Tibial artery (tissue), 4 donors: ENCODE measurements at regions not wholly inside any gene's neighbourhood (a gene's known extent, or its start where the extent isn't known, plus 50 kb on each side); places are given as distances from the start of the nearest gene placed in this dataset.

ENCODE experiments used
- DNase-seq, 2 donors: peaks; one replicate each; pipeline ENCODE4 v3.0.0-alpha.2; 2019
- H3K27ac ChIP-seq, 2 donors: fragments of 200-600 bp; sonication (generic) in 1 of 2; 1 replicate in 1 of 2; 2 replicates in 1 of 2; pipeline ENCODE4 v1.5.1; 2018 to 2019; ENCODE audit warnings: mild to moderate bottlenecking in 1 of 2
- H3K27me3 ChIP-seq, 2 donors: fragments of 200-600 bp; sonication (generic) in 1 of 2; one replicate each; pipeline versions ENCODE4 v1.5.1 to v1.6.0; 2016 to 2019
- H3K36me3 ChIP-seq, 3 donors: fragments of 200-600 bp; sonication (generic) in 2 of 3; one replicate each; pipeline ENCODE4 v1.5.1; 2016 to 2019; ENCODE audit warnings: mild to moderate bottlenecking in 2 of 3
- H3K4me1 ChIP-seq, 4 donors: fragments of 200-600 bp; sonication (generic) in 2 of 4; 1 replicate in 3 of 4; 2 replicates in 1 of 4; pipeline ENCODE4 v1.5.1; 2016 to 2019
- H3K4me3 ChIP-seq, 2 donors: fragments of 200-600 bp; sonication (generic) in 1 of 2; 1 replicate in 1 of 2; 2 replicates in 1 of 2; pipeline ENCODE4 v1.5.1; 2018 to 2019; ENCODE audit warnings: mild to moderate bottlenecking in 2 of 2
- H3K9me3 ChIP-seq, 3 donors: fragments of 200-600 bp; sonication (generic) in 1 of 3; one replicate each; pipeline ENCODE4 v1.5.1; 2016 to 2019
- CTCF ChIP-seq, 2 experiments: fragments of 200-600 bp in 1 of 2; fragments of 450-650 bp in 1 of 2; IDR thresholded peaks; one replicate each; pipeline ENCODE4 v1.5.1; 2017 to 2019; ENCODE audit warnings: antibody characterized with exemption in 2 of 2, mild to moderate bottlenecking in 1 of 2, moderate library complexity in 1 of 2
- intact Hi-C: fragments of 100-400 bp; cut with DNase I; formaldehyde crosslinking; loops from one replicate; pipeline ENCODE4 v1.15.0; 2023; ENCODE audit warnings: low total_unique reads

- Histone ChIP-seq H3K27me3 (no peaks in the 10 kb centered on the region), H3K27ac (no peak overlapping the region), H3K4me1 (peaks cover 0 to 5% (median 0%) of the 10 kb centered on the region in 4 donors), H3K4me3 (no peak overlapping the region), H3K9me3 (peaks cover 0 to 4% (median 0%) of the 10 kb centered on the region in 3 donors), H3K36me3 (no peaks in the 10 kb centered on the region)
- intact Hi-C loops = no loop called here
- no peak for DNase-seq
- no peak for TF ChIP-seq CTCF (IDR thresholded peaks at IDR 0.05)
These were observed 305.7 kb upstream of the PKDCC start for GRCh38 chr2:41741951-41742595.

- no peak overlapping the region for H3K27ac ChIP-seq
- intact Hi-C loops = no loop called here
These were observed 304.5 kb upstream of the PKDCC start for GRCh38 chr2:41743324-41743723.

GRCh38 chr2:41750829-41751228, 297.0 kb upstream of the PKDCC start:
- intact Hi-C loops = no loop called here
- no peaks in the 10 kb centered on the region for H3K36me3 ChIP-seq
- H3K9me3 ChIP-seq = no peaks in the 10 kb centered on the region
- no peak overlapping the region for H3K27ac ChIP-seq
- H3K27me3 ChIP-seq = no peaks in the 10 kb centered on the region
- no peak for TF ChIP-seq CTCF (IDR thresholded peaks at IDR 0.05)
- no peak overlapping the region for H3K4me3 ChIP-seq
- no peak for DNase-seq
- H3K4me1 ChIP-seq = no peaks in the 10 kb centered on the region

More at GRCh38 chr2:41743324-41743723, 304.5 kb upstream of the PKDCC start:
- no peak for DNase-seq
- no peak for TF ChIP-seq CTCF (IDR thresholded peaks at IDR 0.05)
- Histone ChIP-seq H3K9me3 (peaks cover 0 to 4% (median 0%) of the 10 kb centered on the region in 3 donors), H3K4me3 (no peak overlapping the region), H3K27me3 (no peaks in the 10 kb centered on the region), H3K4me1 (no peaks in the 10 kb centered on the region), H3K36me3 (no peaks in the 10 kb centered on the region)

- Histone ChIP-seq H3K27ac (no peak overlapping the region), H3K4me1 (no peaks in the 10 kb centered on the region), H3K9me3 (no peaks in the 10 kb centered on the region), H3K4me3 (no peak overlapping the region), H3K36me3 (no peaks in the 10 kb centered on the region), H3K27me3 (no peaks in the 10 kb centered on the region)
- intact Hi-C loops = no loop called here
- DNase-seq = no peak
- TF ChIP-seq CTCF (IDR thresholded peaks at IDR 0.05) = no peak
These were observed 287.9 kb upstream of the PKDCC start for GRCh38 chr2:41759880-41760279.

GRCh38 chr2:41763141-41763540, 284.7 kb upstream of the PKDCC start:
- intact Hi-C loops = no loop called here
- no peak overlapping the region for H3K27ac ChIP-seq
- no peak overlapping the region for H3K4me3 ChIP-seq
- H3K27me3 ChIP-seq = no peaks in the 10 kb centered on the region
- DNase-seq = no peak
- no peaks in the 10 kb centered on the region for H3K36me3 ChIP-seq
- H3K4me1 ChIP-seq = no peaks in the 10 kb centered on the region
- no peaks in the 10 kb centered on the region for H3K9me3 ChIP-seq
- TF ChIP-seq CTCF (IDR thresholded peaks at IDR 0.05) = no peak

- H3K36me3 ChIP-seq = no peaks in the 10 kb centered on the region
- no peak for DNase-seq
- no peak overlapping the region for H3K4me3 ChIP-seq
- no peaks in the 10 kb centered on the region for H3K4me1 ChIP-seq
- no peaks in the 10 kb centered on the region for H3K27me3 ChIP-seq
- no peak overlapping the region for H3K27ac ChIP-seq
- no peaks in the 10 kb centered on the region for H3K9me3 ChIP-seq
- no peak for TF ChIP-seq CTCF (IDR thresholded peaks at IDR 0.05)
- intact Hi-C loops = no loop called here
These were observed 283.7 kb upstream of the PKDCC start for GRCh38 chr2:41764131-41764530.
